ENCODE measurements at regions not wholly inside any gene's neighbourhood (a gene's known extent, or its start where the extent isn't known, plus 50 kb on each side); places are given as distances from the start of the nearest gene placed in this dataset.

- TF ChIP-seq ZFP36 (IDR thresholded peaks at IDR 0.05; ENCODE audit: borderline replicate concordance, partially characterized antibody): no peak
- no peak for TF ChIP-seq EP300 (IDR thresholded peaks at IDR 0.05)
- no peak for TF ChIP-seq CTCF (IDR thresholded peaks at IDR 0.05)
- no peak for TF ChIP-seq KDM5A (IDR thresholded peaks at IDR 0.05)
- TF ChIP-seq EHMT2 (IDR thresholded peaks at IDR 0.05; ENCODE audit: low read depth): no peak
- no peak for TF ChIP-seq CHD4 (IDR thresholded peaks at IDR 0.05; ENCODE audit: borderline replicate concordance)
- no peak for TF ChIP-seq REST (IDR thresholded peaks at IDR 0.05)
- no peak for TF ChIP-seq FOSL2 (IDR thresholded peaks at IDR 0.05)
- TF ChIP-seq FOSL2 (CRISPR knock-in tag; IDR thresholded peaks at IDR 0.05): no peak
- no peak for TF ChIP-seq POLR2A (IDR thresholded peaks at IDR 0.05; ENCODE audit: low read length)
- TF ChIP-seq SMC3 (IDR thresholded peaks at IDR 0.05): no peak
- no peak for TF ChIP-seq TFCP2L1 (CRISPR knock-in tag; IDR thresholded peaks at IDR 0.05)
These were observed 116.8 kb upstream of the GATA6 start for GRCh38 chr18:22052405-22053105.

Data from A549 (cell line).